ENCODE measurements at regions not wholly inside any gene's neighbourhood (a gene's known extent, or its start where the extent isn't known, plus 50 kb on each side); places are given as distances from the start of the nearest gene placed in this dataset.

- no peaks in the 10 kb centered on the region for H3K9me3 ChIP-seq (ENCODE audit: control insufficient read depth in 5 of 5, low read length in 5 of 5)
- no peaks in the 10 kb centered on the region for H3K4me1 ChIP-seq (ENCODE audit: control insufficient read depth in 5 of 5, insufficient read depth in 5 of 5, low read length in 5 of 5)
- no peak overlapping the region for H3K27ac ChIP-seq (ENCODE audit: low read depth, low read length)
- no peak overlapping the region for H3K4me3 ChIP-seq (ENCODE audit: low read depth in 1 of 5, low read length in 5 of 5)
- peaks cover 0 to 2% (median 0%) of the 10 kb centered on the region in 5 donors for H3K27me3 ChIP-seq (ENCODE audit: control insufficient read depth in 5 of 5, insufficient read depth in 4 of 5, low read length in 5 of 5)
- H3K36me3 ChIP-seq (ENCODE audit: control insufficient read depth in 5 of 5, insufficient read depth in 5 of 5, low read length in 5 of 5) = no peaks in the 10 kb centered on the region
- H3K9ac ChIP-seq (ENCODE audit: low read length in 5 of 5) = no peak overlapping the region
These were observed 129.2 kb upstream of the TRIM2 start for GRCh38 chr4:153074936-153075630.

DNA sequence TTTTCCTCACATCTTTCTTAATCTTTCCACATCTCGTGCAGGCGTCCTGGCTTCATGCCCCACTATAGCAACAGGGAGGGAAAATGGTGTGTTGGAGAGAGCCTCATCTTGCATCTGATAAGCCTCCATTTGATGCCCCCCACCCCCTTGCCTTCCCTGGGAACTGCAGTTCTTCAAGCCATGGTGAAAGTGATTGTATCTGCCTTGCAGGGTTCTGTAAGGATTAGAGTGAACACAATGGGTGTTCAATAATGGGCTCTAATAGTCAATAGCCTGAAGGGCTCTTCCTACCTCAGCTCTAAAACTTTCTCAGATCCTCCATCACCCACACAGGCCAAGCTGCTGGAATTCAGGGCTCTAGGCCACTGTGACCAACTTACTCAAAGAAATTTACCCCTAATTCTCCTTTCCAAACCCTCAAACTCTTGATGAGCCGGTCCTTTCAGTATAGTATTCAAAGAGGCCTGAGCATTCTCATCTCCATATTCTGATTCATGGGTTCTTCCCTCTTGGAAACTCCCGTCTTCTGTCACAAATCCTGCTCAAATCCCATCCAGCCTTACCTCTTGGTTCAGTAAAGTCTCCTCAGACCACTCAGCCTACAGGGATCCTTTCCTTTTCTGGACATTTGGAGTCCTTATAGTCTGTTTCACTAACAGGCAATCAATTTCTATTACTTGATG is 128.3 kb upstream of the TRIM2 start:
- H3K9ac ChIP-seq (ENCODE audit: low read length in 5 of 5) = no peak overlapping the region
- H3K4me3 ChIP-seq (ENCODE audit: low read depth in 1 of 5, low read length in 5 of 5) = no peak overlapping the region
- H3K4me1 ChIP-seq (ENCODE audit: control insufficient read depth in 5 of 5, insufficient read depth in 5 of 5, low read length in 5 of 5) = no peaks in the 10 kb centered on the region
- peaks cover 0 to 2% (median 0%) of the 10 kb centered on the region in 5 donors for H3K27me3 ChIP-seq (ENCODE audit: control insufficient read depth in 5 of 5, insufficient read depth in 4 of 5, low read length in 5 of 5)
- no peak overlapping the region for H3K27ac ChIP-seq (ENCODE audit: low read depth, low read length)
- H3K9me3 ChIP-seq (ENCODE audit: control insufficient read depth in 5 of 5, low read length in 5 of 5) = no peaks in the 10 kb centered on the region
- no peaks in the 10 kb centered on the region for H3K36me3 ChIP-seq (ENCODE audit: control insufficient read depth in 5 of 5, insufficient read depth in 5 of 5, low read length in 5 of 5)

DNA sequence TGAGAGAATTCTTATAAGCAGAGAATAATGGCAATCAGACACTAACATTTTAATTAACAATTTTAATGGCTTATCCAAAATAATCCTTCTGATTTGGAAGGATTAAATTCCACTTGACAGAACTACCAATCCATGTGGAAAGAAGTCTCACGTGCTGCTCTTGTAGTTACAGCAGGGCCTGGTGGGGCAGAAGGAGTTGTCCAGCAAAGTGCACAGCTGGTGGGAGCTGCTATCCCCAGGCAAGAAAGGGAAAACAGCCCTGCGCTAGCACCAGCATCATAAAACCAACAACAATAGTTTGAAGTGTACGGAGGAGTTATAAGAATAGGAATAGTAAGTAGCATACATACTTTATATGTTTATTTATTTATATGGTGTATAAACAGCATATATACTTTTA is 127.4 kb upstream of the TRIM2 start:
- H3K9ac ChIP-seq (ENCODE audit: low read length in 5 of 5) = no peak overlapping the region
- H3K9me3 ChIP-seq (ENCODE audit: control insufficient read depth in 5 of 5, low read length in 5 of 5) = no peaks in the 10 kb centered on the region
- H3K4me3 ChIP-seq (ENCODE audit: low read depth in 1 of 5, low read length in 5 of 5) = no peak overlapping the region
- no peaks in the 10 kb centered on the region for H3K4me1 ChIP-seq (ENCODE audit: control insufficient read depth in 5 of 5, insufficient read depth in 5 of 5, low read length in 5 of 5)
- H3K36me3 ChIP-seq (ENCODE audit: control insufficient read depth in 5 of 5, insufficient read depth in 5 of 5, low read length in 5 of 5) = no peaks in the 10 kb centered on the region
- no peak overlapping the region for H3K27ac ChIP-seq (ENCODE audit: low read depth, low read length)
- H3K27me3 ChIP-seq (ENCODE audit: control insufficient read depth in 5 of 5, insufficient read depth in 4 of 5, low read length in 5 of 5) = peaks cover 0 to 2% (median 0%) of the 10 kb centered on the region in 5 donors

- Histone ChIP-seq H3K36me3 (ENCODE audit: control insufficient read depth in 5 of 5, insufficient read depth in 5 of 5, low read length in 5 of 5) (no peaks in the 10 kb centered on the region), H3K27me3 (ENCODE audit: control insufficient read depth in 5 of 5, insufficient read depth in 4 of 5, low read length in 5 of 5) (peaks cover 0 to 3% (median 0%) of the 10 kb centered on the region in 5 donors), H3K9me3 (ENCODE audit: control insufficient read depth in 5 of 5, low read length in 5 of 5) (no peaks in the 10 kb centered on the region), H3K27ac (ENCODE audit: low read depth, low read length) (no peak overlapping the region), H3K4me1 (ENCODE audit: control insufficient read depth in 5 of 5, insufficient read depth in 5 of 5, low read length in 5 of 5) (peaks cover 0 to under 1% (median under 1%) of the 10 kb centered on the region in 5 donors), H3K4me3 (ENCODE audit: low read depth in 1 of 5, low read length in 5 of 5) (no peak overlapping the region), H3K9ac (ENCODE audit: low read length in 5 of 5) (no peak overlapping the region)
These were observed 124.3 kb upstream of the TRIM2 start for GRCh38 chr4:153079857-153080391.

- H3K4me1 ChIP-seq (ENCODE audit: control insufficient read depth in 5 of 5, insufficient read depth in 5 of 5, low read length in 5 of 5) = peaks cover 0 to 6% (median 3%) of the 10 kb centered on the region in 5 donors
- H3K4me3 ChIP-seq (ENCODE audit: low read depth in 1 of 5, low read length in 5 of 5) = no peak overlapping the region
- H3K9me3 ChIP-seq (ENCODE audit: control insufficient read depth in 5 of 5, low read length in 5 of 5) = no peaks in the 10 kb centered on the region
- H3K27me3 ChIP-seq (ENCODE audit: control insufficient read depth in 5 of 5, insufficient read depth in 4 of 5, low read length in 5 of 5) = peaks cover 0 to 3% (median 0%) of the 10 kb centered on the region in 5 donors
- no peak overlapping the region for H3K9ac ChIP-seq (ENCODE audit: low read length in 5 of 5)
- no peaks in the 10 kb centered on the region for H3K36me3 ChIP-seq (ENCODE audit: control insufficient read depth in 5 of 5, insufficient read depth in 5 of 5, low read length in 5 of 5)
- H3K27ac ChIP-seq (ENCODE audit: low read depth, low read length) = no peak overlapping the region
These were observed 123.2 kb upstream of the TRIM2 start for GRCh38 chr4:153081006-153081580.

- no peaks in the 10 kb centered on the region for H3K9me3 ChIP-seq (ENCODE audit: control insufficient read depth in 5 of 5, low read length in 5 of 5)
- no peaks in the 10 kb centered on the region for H3K36me3 ChIP-seq (ENCODE audit: control insufficient read depth in 5 of 5, insufficient read depth in 5 of 5, low read length in 5 of 5)
- peaks cover 0 to 6% (median 3%) of the 10 kb centered on the region in 5 donors for H3K4me1 ChIP-seq (ENCODE audit: control insufficient read depth in 5 of 5, insufficient read depth in 5 of 5, low read length in 5 of 5)
- H3K4me3 ChIP-seq (ENCODE audit: low read depth in 1 of 5, low read length in 5 of 5) = no peak overlapping the region
- H3K9ac ChIP-seq (ENCODE audit: low read length in 5 of 5) = no peak overlapping the region
- no peak overlapping the region for H3K27ac ChIP-seq (ENCODE audit: low read depth, low read length)
- H3K27me3 ChIP-seq (ENCODE audit: control insufficient read depth in 5 of 5, insufficient read depth in 4 of 5, low read length in 5 of 5) = peaks cover 0 to 3% (median 0%) of the 10 kb centered on the region in 5 donors
These were observed 122.5 kb upstream of the TRIM2 start for GRCh38 chr4:153081693-153082092.

DNA sequence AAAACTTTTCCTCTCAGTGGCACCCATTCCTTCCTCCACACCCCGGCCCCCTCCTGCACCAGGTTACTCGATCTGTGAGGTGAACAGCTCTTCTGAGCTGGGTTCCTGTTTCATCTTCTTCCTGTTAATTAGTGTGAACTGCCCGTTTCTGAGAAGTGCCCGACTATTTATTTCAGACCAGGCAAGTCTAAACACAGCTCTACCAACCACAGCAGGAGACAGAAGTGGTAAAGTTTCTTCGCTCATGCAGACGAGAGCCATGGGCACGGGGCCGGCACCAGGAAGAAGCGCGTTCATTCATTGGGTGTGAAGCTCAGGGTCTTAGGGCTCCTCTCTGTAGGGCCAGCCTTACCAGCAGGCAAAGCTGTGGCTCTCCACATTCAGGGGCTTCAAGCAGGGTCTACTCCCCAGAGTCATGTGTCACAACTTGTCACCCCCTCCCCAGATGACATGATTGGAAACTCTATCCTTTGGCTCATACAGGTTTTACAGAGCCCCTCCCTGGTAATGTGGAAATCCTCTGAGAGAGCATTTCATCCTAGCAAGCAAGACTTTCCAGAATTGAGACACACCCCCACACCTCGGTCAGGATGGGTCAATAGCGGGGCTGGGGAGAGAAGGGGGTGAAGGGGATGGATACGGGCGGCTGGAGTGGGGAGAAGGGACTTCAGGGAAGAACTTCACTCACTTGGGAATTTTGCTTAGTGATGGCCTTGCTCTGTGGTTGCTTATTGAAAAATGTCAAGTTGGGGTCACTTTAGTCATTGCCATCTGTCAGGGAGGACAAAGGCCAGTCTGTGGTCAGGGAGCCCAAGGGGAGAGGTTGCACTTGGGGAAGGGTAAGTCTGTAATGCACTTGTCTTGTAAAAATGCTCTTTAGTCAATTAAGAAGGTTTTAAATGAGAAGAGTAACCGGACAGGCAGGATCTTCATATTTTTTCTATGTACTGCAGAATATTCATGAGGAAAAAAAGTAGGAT is 121.6 kb upstream of the TRIM2 start:
- no peak overlapping the region for H3K4me3 ChIP-seq (ENCODE audit: low read depth in 1 of 5, low read length in 5 of 5)
- peaks cover 0 to 3% (median 0%) of the 10 kb centered on the region in 5 donors for H3K27me3 ChIP-seq (ENCODE audit: control insufficient read depth in 5 of 5, insufficient read depth in 4 of 5, low read length in 5 of 5)
- H3K4me1 ChIP-seq (ENCODE audit: control insufficient read depth in 5 of 5, insufficient read depth in 5 of 5, low read length in 5 of 5) = peaks cover 0 to 6% (median 3%) of the 10 kb centered on the region in 5 donors
- H3K36me3 ChIP-seq (ENCODE audit: control insufficient read depth in 5 of 5, insufficient read depth in 5 of 5, low read length in 5 of 5) = no peaks in the 10 kb centered on the region
- H3K9me3 ChIP-seq (ENCODE audit: control insufficient read depth in 5 of 5, low read length in 5 of 5) = no peaks in the 10 kb centered on the region
- no peak overlapping the region for H3K9ac ChIP-seq (ENCODE audit: low read length in 5 of 5)
- H3K27ac ChIP-seq (ENCODE audit: low read depth, low read length) = no peak overlapping the region

DNA sequence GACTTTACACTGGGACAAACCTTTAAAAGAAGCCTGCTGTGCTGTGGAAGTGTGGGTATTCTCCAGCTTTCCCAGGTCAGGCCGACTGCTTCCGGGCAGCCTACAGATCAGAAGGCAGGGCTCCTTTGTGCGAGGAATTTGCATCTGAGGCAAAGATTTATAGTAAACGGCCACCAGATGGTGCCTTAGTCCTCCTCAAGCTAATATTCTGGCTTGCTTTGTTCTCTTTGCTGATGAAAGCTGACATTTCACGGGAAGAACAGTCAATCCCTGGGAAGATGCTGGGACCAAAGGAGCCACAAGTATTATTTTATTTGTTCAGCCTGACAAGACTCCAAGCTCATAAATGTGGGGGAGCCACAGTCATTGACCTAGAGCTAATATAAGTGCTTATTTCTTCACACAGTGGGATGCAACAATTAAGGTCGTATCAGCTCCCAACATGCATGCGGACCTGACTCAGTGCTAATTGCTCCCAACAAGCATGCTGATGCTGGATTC is 120.7 kb upstream of the TRIM2 start:
- Histone ChIP-seq H3K27ac (ENCODE audit: low read depth, low read length) (no peak overlapping the region), H3K36me3 (ENCODE audit: control insufficient read depth in 5 of 5, insufficient read depth in 5 of 5, low read length in 5 of 5) (no peaks in the 10 kb centered on the region), H3K9me3 (ENCODE audit: control insufficient read depth in 5 of 5, low read length in 5 of 5) (no peaks in the 10 kb centered on the region), H3K9ac (ENCODE audit: low read length in 5 of 5) (no peak overlapping the region), H3K4me1 (ENCODE audit: control insufficient read depth in 5 of 5, insufficient read depth in 5 of 5, low read length in 5 of 5) (peaks cover 0 to 6% (median 3%) of the 10 kb centered on the region in 5 donors), H3K4me3 (ENCODE audit: low read depth in 1 of 5, low read length in 5 of 5) (no peak overlapping the region), H3K27me3 (ENCODE audit: control insufficient read depth in 5 of 5, insufficient read depth in 4 of 5, low read length in 5 of 5) (peaks cover 0 to 3% (median 0%) of the 10 kb centered on the region in 5 donors)

DNA sequence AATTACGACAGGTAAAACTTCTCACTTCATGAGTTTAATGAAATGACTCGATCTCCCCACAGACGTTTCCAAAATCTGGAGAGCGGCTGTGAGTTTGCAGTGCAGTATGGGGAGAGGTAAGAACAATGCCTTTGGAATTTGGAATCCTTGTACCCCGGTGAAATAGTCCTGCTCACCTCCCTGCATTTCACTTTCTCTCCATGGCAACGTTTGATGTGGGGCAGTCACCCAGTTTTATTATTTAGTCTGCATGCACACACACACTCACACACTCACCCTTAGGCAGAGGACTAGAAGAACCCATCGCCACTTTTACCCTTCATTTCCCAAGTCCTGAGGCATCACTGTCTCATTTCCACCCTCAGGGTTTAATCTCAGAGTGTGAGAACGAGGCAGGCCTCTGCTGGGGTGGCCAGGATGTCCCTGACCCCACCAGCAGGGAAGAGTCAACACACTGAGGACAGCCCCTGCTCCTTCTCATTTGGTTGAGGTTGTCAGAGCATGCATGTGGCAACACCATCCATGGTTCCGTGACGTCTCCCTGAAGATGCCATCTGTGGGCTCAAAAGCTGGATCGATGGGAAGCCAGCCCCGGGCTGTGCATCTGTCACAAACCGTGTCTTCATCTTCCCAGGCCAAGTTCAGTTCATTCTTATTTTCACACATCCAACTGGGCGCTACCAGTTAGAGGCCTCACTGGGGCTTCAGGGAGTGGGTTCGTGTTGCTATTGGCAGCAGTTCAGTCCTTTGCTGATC is 119.8 kb upstream of the TRIM2 start:
- H3K4me3 ChIP-seq (ENCODE audit: low read depth in 1 of 5, low read length in 5 of 5) = no peak overlapping the region
- peaks cover 0 to 3% (median 0%) of the 10 kb centered on the region in 5 donors for H3K27me3 ChIP-seq (ENCODE audit: control insufficient read depth in 5 of 5, insufficient read depth in 4 of 5, low read length in 5 of 5)
- H3K9ac ChIP-seq (ENCODE audit: low read length in 5 of 5) = no peak overlapping the region
- H3K4me1 ChIP-seq (ENCODE audit: control insufficient read depth in 5 of 5, insufficient read depth in 5 of 5, low read length in 5 of 5) = peaks cover 0 to 6% (median 3%) of the 10 kb centered on the region in 5 donors
- no peak overlapping the region for H3K27ac ChIP-seq (ENCODE audit: low read depth, low read length)
- H3K36me3 ChIP-seq (ENCODE audit: control insufficient read depth in 5 of 5, insufficient read depth in 5 of 5, low read length in 5 of 5) = no peaks in the 10 kb centered on the region
- H3K9me3 ChIP-seq (ENCODE audit: control insufficient read depth in 5 of 5, low read length in 5 of 5) = no peaks in the 10 kb centered on the region
